Ecto neural progenitor cell (in vitro differentiated cells): ENCODE measurements at regions not wholly inside any gene's neighbourhood (a gene's known extent, or its start where the extent isn't known, plus 50 kb on each side); places are given as distances from the start of the nearest gene placed in this dataset.
A peak's percentile ranks its signal among the peaks of the same experiment; 100 is the strongest.
"Not testable (repeated sequence)": the region's sequence is repeated elsewhere in the genome, so short reads cannot be mapped to it uniquely, and the experiment has no call there.

Source experiments
- DNase-seq: peaks from one replicate; pipeline ENCODE4 v3.0.0-alpha.2; 2018; ENCODE audit warnings: low spot score

DNA sequence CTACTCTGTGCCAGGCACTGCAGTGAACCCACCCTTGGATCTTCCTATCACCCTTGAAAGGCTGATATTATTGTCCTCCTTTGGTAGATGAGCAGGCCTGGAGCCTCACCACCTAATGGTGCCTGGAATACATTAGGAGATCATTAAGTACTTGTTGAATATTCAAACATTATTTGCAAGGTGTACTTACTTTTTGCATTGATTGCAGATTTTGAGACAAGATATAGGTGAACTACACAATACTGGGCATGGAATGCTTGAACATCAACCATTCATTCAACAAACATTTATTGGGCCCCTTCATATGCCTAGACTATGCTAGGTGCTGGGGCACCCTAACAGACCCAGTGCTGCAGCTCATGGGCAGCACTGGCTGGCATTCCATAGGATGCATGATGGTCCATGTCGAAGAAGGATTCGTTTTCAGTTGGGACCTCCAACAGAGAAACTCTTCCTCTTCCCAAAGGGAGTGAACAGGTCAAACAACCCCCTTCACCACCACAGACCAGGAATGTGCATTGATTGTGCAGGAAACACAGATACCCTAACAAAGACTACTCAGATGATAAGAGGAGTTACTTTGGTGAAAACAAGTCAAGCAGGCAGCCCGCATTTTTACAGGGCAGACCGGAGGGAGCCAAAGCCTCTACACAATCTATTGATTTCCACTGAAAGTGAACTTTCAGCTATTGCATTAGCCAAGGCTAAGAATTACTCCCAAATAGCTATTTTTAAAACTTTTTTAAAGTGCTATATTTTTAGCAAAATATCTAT is 149.6 kb upstream of the SH3BP4 start:
- DNase-seq: no peak

DNA sequence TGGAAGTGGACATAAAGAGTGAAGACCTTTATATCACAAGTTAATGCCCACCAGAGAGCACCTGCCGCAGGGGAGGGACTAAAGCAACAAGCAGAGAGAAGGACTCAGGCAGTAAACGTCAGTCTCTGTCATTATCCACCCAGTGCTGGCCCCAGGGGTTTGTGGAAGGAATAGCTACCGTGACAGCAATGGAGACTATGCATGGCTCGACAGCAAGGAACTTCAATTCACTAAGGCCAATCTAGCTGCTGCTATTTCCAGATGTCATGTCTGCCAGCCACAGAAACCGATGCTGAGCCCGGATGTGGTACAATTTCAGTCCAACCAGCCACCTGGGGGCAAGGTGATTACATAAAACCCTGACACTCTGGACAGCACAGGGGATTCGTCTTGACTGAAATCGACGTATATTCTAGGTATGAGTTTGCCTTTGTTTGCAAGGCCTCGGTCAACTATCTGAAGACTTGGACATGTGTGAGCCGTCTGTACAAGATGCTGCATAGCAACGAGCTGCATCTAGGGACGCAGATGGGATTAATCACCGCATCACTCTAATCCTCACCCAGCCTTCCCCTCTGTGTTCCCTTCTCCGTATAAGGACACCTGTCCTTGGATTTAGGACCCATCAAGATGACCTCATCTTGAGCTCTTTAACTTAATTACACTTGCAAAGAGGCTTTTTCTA is 154.1 kb upstream of the SH3BP4 start:
- DNase-seq: no peak

DNA sequence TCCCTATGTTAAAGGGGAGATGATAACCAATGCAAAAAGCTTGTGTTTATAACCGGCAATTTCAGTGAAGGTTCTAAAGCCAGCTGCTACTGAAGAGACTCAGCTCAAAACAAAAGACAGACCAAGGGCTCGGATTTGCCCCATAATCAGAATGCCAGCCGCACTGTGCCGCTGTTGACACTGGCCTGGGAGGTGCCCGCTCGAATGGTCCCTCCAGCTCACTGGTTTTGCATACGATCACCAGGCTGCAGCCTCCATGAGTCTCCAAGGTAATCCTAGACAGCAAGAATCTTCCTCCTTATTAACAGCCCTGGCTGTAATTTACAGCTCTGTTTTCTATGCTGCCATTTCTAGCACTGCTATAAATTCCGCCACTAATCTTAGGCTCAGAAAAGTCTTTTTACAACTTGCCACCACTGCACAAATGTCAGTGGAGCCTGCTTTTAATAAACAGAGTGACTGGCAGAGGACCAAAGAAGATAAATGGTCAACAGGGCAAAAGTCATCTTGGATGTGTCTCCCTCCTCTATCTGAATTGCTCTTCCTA is 155.7 kb upstream of the SH3BP4 start:
- DNase-seq: no peak

DNA sequence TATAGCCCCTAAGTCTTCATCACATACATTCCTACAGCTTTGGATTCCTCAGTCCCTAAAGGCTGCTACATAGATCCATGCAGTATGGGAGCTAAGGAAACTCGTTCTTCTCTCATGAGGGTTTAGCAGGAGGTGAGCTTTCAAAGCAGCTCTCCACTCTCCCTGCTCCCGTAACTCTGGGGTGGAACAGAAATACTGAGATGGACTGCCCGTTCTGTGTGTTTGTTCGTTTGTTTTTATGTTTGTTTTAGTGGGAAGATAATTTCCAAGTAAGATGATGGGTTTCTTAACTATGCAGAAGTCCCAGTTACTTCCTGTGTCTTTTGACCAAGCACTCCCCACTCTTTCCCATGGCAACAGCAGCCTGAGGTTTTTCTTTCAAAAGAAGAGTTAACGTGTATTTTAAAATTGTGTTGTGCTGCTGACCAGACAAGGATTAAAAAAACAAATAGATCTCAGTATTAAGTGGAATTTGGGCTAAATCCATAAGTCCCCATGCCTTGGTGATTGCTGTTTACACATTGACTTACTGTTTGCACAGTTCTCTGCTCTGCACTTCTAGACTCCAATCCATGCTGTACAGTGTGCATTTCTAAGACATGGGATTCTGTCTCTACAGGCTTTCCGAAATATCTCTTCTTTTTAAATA is 156.4 kb upstream of the SH3BP4 start:
- DNase-seq: no peak

DNA sequence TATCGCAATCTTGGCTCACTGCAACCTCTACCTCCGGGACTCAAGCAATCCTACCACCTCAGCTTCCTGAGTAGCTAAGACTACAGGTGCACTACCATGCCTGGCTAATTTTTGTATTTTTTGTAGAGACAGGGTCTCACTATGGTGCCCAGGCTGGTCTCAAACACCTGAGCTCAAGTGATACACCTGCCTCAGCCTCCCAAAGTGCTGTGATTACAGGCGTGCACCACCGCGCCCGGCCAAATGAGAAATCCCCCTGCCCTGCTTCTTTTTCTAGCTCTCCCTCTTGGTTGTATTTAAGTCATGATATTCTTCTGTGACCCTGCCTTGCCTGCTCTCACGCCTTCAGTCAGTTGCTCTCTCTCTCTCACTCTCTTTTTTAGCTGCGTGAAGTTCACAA is 157.0 kb upstream of the SH3BP4 start:
- no peak for DNase-seq

DNA sequence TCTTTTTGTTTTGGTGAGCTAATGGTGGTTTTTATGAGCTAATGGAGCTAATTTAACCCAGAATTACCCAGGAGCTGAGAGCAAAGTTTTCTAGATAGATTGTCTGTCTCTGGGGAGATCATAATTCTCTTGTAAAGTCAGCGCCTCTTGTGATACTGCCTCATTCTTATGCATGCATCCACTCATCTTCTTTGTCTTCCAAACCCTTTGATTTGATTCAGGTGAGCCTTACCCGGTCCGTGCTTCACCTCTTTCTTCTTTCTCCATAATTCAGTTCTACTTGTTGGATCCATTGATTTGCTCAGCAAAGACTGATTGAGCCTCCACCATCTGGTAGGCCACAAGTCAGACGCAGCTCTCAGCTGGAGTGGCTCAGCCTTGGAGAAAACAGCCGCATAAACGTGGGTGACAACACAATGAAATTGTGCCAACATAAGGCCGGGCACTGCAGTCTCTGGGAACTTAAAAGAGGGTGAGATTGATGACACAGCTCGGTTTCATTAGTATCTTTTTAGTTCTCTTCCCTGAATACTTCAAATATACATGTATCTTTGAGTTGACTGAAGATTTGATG is 158.5 kb upstream of the SH3BP4 start:
- DNase-seq: no peak

DNA sequence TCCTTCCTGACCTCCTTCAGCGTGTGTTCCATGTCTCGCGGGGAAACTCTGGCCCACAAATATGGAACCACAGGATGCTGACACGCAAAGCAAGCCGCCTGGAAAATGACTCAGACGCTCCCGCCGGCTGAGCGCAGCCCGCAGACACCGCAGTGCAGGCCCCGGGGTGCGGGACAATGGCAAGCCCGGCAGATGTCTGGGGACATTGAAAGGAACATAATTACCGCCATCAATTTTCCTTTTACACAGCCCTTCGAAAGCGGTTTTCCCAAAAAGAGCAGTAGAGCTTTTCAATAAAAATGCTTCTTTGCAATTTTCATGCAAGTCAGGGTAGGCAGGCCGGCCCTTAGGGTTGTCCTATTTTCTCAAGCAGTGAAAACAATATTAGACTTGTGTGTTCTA is 159.2 kb upstream of the SH3BP4 start:
- DNase-seq: no peak

DNA sequence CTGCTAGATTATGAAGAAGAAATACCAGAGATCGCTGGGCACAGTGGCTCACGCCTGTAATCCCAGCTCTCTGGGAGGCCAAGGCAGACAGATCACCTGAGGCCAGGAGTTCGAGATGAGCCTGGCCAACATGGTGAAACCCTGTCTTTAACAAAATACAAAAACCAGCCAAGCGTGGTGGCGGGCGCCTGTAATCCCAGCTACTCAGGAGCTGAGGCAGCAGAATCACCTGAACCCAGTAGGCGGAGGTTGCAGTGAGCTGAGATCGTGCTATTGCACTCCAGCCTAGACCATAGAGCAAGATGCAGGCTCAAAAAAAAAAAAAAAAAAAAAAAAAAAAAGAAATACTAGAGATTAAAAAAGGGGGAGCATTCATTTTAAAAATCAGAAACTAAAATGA is 159.7 kb upstream of the SH3BP4 start:
- DNase-seq: not testable (repeated sequence)

DNA sequence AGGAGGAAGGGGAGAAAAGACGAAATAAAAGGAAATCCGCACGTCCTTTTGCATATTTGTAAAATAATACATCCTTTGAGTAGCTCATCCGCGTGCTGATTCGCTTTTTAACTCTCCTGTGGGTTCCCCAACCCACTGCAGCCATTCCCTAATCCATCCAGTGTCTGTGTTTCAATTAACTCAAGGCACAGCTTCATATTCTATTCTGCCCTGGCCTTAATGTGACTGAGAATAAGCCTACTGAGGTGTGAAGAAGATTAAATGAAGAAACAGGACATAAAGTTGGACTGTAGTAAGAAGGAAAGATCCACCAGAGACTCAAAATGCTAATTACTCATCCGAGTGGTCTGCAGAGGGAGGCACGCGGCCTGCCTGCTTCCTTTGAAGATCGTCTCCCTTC is 161.4 kb upstream of the SH3BP4 start:
- DNase-seq: no peak

DNA sequence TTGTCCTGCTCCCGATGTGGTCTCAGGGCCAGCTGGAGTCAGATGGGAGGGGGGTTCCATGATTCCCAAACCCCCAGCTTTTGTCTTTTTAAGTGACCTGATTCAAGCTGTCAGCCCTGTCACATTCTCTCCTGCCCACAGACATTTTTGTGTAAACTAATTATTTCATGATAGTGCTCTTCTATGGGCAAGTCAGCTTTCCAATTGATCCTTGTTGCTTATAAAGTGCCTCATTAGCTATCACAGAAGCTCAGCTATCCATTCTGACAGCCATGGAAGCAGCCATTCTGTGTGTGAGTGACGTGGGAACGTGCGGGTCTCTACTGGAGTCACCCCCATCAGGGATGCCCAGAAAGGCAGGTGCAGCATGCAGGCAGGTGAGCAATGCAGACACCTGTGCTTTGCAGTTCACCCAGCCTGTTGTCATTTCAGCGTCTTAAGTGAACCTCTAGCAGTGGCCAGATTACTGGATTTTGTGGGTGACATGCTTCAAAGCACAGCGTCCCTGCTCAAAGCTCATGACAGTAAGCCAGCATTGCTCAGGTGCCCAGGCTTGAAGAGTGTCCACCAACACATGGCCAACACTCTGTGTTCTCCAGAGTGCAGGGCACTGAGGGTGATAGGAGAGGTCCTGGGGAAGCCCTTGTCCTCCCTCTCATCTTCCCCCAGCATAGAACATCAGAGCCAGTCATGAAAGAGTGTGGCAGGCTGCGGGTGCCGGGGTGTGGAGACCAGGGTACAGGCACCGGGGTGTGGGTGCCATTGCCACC is 162.1 kb upstream of the SH3BP4 start:
- no peak for DNase-seq

DNA sequence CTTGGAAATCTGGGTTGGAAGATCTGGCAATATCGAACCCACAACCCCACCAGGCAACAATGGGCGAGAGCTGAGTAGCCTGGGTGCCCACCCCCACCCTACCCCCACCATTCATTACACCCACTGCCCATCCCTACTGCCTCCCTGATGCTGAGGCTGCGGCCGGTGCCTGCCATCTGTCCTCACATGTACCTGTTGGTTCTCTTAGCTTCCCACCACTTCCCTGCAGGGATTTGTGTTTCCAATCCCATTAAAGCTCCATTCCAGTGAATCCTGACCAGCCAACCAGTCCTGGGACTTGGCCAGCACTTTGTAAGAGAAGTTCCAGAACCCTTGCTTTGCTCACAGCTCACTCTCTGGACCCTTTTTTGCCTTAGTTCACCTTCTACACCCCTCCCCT is 163.0 kb upstream of the SH3BP4 start:
- DNase-seq: no peak

DNA sequence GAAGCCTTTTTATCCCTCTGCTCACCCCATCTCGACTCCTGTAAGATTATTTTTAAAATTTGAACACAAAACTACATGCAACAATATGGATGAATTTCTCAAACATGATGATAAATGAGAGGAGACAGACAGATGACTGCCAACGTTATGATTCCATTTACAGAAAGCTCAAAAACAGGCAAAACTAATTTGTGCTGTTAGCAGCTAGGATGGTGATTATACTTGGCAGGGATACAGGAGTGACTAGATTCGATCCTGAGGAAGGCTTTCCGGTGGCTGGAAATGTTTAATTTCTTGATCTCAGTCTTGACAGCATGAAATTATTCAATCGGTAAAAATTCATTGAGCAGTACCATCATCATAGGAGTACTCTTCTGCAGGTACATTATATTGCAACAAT is 163.4 kb upstream of the SH3BP4 start:
- DNase-seq: no peak

DNA sequence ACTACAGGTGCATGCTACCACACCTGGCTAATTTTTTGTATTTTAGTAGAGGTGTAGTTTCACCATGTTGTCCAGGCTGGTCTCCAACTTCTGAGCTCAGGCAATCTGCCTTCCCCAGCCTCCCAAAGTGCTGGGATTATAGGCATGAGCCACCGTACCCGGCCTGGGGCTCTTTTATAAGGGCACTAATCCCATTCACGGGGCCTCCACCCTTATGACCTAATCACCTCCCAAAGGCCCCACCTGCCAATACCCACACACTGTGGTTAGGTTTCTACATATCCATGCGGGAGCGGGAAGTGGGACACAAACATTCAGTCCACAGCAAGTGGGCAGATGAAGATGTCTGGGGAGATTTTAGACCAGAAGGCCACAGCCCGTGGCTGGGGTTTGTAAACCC is 164.7 kb upstream of the SH3BP4 start:
- DNase-seq: no peak

DNA sequence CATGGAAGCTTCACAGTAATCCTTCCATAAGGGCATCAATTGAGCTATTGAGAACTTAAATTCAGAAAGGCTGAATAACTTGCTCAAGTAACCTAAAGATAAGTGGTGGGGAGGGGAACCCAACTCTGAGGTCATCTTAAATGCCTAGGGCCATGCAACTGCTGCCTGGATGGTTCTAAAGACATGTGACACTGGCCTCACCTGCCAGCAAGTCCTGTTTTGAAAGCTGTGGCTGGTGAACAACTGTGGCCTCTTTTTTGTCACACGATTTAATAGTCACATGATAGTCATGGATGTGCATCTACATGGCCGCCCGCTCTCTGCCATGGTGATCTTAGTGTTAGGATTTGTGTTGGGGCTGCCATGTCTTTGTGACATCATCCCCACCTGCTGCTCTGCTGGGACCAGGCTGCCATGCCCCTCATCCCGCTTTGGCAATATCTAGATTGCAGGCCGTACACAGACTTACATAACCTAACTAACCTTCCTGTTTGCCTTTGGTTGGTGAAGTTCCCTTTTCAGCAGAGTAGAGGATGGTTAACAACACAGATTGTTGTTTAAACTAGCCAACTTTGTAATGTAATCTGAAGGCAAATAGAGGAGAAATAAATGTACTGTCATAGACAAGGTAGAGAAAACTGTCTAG is 177.9 kb upstream of the SH3BP4 start:
- DNase-seq: no peak

DNA sequence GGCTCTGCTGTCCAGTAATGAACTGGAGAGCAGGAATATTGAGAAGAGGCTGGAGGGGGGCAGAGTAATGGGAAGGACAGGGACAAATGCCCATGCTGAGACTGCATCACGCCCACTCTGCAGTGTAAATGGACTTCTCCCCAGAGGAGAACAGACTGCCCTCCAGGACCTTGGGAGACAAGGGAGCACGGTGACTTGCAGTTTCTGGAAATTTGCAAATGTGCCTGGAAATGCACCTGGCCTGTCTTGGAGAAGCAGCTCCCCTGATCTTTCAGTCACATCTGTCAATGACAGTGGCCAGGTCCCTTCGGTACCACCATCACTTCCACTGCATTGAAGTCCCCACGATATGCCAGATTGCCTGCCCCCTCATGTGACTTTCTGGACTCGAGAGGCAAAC is 178.7 kb upstream of the SH3BP4 start:
- no peak for DNase-seq

DNA sequence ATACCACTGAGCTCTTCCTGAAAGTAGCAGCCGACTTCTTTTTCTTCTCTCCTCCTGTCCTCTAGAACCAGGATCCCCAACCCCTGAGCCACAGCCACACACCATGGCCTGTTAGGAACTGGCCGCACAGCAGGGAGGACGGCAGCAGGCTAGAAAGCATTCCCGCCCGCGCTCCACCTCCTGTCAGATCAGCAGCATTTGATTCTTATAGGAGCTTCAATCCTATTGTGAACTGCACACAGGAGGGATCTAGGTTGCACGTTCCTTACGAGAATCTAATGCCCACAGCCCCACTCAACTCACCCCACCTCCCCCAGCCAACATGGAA is 179.1 kb upstream of the SH3BP4 start:
- DNase-seq: no peak

DNA sequence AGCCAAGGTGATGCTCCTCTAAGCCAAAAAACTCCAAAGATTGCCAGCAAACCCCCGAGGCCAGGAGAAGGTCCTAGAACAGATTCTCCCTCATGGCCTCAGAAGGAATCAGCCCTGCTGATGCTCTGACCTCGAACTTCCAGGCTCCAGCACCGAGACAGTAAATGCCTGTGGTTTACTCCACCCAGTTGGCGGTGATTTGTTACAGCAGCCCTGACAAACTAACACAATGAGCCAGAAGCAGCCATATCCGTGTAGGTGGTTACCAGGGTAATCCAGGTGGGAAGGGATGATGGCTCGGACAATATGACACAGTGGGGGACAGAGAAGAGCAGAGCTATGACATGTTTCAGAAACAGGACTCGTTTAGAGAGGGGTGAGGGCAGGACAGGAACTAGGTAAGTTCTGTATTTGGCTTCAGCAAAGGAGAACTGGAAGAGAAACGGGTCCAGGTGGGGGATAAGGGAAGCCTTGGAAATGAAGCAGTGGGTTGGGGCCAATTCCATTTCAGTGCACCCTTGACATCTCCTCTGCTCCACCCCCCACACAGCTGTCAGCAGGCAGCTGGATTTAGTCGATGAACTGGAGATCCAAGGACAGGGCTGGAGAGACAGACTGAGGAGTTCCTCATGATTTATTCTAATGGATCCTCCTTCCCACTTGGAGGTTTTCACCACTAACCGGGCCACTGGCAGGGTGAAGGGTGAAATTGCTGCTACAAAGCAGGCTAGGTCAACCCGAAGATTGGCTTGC is 179.7 kb upstream of the SH3BP4 start:
- no peak for DNase-seq

DNA sequence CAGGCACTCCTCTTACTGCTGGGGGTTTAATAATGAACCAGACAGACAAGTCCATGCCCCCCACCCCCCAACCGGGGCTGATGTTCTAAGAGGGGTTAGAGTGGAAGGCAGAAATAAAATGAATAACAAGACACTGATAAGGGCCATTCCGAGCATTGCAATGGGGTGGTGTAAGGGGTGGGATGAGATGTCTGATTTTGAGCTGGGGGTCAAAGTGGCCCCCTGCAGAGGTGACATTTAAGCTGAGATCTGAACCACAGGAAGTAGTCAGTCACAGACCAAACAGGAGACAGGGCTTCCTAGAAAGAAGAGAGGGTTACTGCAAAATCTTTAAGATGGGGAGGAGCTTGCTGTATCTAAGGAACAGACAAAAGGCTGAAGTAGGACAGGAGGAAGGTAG is 180.6 kb upstream of the SH3BP4 start:
- no peak for DNase-seq

DNA sequence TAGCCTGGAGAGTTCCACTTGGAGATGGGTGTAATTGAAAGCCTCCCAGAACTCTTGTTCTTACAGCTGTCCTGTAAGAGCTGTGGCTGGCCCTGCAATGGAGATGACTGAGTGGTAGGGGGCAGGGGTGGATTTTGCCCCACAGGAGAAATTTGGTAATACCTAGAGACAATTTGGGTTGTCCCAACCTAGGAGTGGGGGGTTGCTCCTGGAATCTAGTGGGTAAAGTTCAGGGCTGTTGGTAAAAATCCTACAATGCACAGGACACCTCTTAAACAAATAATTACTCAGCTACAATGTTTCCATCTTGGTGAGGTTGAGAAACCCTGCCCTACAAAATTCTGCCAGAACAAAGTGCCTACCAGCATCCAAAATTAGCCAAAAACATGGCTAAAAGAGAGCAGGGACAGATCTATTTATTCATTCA is 181.1 kb upstream of the SH3BP4 start:
- DNase-seq: no peak

DNA sequence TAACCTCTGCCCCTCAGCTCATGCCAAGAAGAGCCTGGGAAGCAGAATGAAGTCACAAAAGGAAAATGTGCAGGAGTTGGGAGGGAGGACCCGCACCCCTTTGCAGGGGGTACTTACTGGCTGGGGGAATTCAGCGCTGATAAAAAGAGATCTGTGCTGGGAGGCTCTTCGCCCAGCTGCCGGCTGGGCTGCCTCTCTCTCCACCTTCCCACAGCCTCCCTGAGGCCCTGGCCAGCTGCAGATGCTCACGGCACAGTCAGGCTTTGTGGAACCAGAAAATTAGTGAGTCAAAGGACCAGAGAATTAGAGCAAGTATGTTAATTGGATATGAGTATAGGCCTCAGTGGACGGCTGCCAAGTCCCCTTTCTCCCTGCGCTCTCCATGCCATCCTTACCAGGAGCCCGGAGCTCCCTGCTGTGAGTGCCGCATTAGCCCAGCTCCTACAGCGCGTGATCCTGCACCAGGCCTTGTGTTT is 181.7 kb upstream of the SH3BP4 start:
- peak; percentile 58 for DNase-seq
